GM19395 (cell line): ENCODE measurements at regions not wholly inside any gene's neighbourhood (a gene's known extent, or its start where the extent isn't known, plus 50 kb on each side); places are given as distances from the start of the nearest gene placed in this dataset.
"Not testable (repeated sequence)": the region's sequence is repeated elsewhere in the genome, so short reads cannot be mapped to it uniquely, and the experiment has no call there.

ENCODE experiments used
- ATAC-seq: cut with Tn5 transposase; IDR thresholded peaks from one replicate; pipeline ENCODE4 v1.9.1; 2021; ENCODE audit warnings: mild to moderate bottlenecking, moderate library complexity; ENCODE audit not compliant: unreplicated experiment

GRCh38 chr7:85897967-85898366 is 711.1 kb upstream of the SEMA3D start:
- no peak for ATAC-seq

- ATAC-seq: no peak
These were observed 709.7 kb upstream of the SEMA3D start for GRCh38 chr7:85896531-85896930.

GRCh38 chr7:85895835-85896234 is 709.0 kb upstream of the SEMA3D start:
- ATAC-seq: no peak

- not testable (repeated sequence) for ATAC-seq
These were observed 705.0 kb upstream of the SEMA3D start for GRCh38 chr7:85891900-85892299.

- peak; percentile 85 for ATAC-seq
These were observed 703.5 kb upstream of the SEMA3D start for GRCh38 chr7:85890244-85890811.

GRCh38 chr7:85887133-85887532 is 700.3 kb upstream of the SEMA3D start:
- ATAC-seq: no peak

- ATAC-seq: no peak
These were observed 695.5 kb upstream of the SEMA3D start for GRCh38 chr7:85882335-85882734.

- ATAC-seq: no peak
These were observed 688.5 kb upstream of the SEMA3D start for GRCh38 chr7:85875398-85875797.

- no peak for ATAC-seq
These were observed 679.7 kb upstream of the SEMA3D start for GRCh38 chr7:85866540-85866939.

- ATAC-seq: no peak
These were observed 664.8 kb upstream of the SEMA3D start for GRCh38 chr7:85851571-85852193.

GRCh38 chr7:85850381-85850780 is 663.5 kb upstream of the SEMA3D start:
- no peak for ATAC-seq

GRCh38 chr7:85840554-85840953 is 653.7 kb upstream of the SEMA3D start:
- ATAC-seq: no peak

GRCh38 chr7:85833066-85833465 is 646.2 kb upstream of the SEMA3D start:
- ATAC-seq: no peak

GRCh38 chr7:85830982-85831381 is 644.1 kb upstream of the SEMA3D start:
- ATAC-seq: no peak

- no peak for ATAC-seq
These were observed 643.1 kb upstream of the SEMA3D start for GRCh38 chr7:85829817-85830432.

- ATAC-seq: no peak
These were observed 642.3 kb upstream of the SEMA3D start for GRCh38 chr7:85829176-85829575.

GRCh38 chr7:85828614-85829013 is 641.8 kb upstream of the SEMA3D start:
- no peak for ATAC-seq

- ATAC-seq: no peak
These were observed 636.7 kb upstream of the SEMA3D start for GRCh38 chr7:85823396-85824080.

- ATAC-seq: no peak
These were observed 635.1 kb upstream of the SEMA3D start for GRCh38 chr7:85821926-85822325.

- no peak for ATAC-seq
These were observed 634.0 kb upstream of the SEMA3D start for GRCh38 chr7:85820702-85821443.

GRCh38 chr7:85815526-85815925 is 628.7 kb upstream of the SEMA3D start:
- ATAC-seq: no peak
